Activated CD8-positive, alpha-beta T cell treated with anti-CD3 and anti-CD28 coated beads for 36 hours (primary cell): ENCODE measurements at regions not wholly inside any gene's neighbourhood (a gene's known extent, or its start where the extent isn't known, plus 50 kb on each side); places are given as distances from the start of the nearest gene placed in this dataset.
A peak's percentile ranks its signal among the peaks of the same experiment; 100 is the strongest.

Experiments
- ATAC-seq: fragments of 200-7000 bp; cut with Tn5 transposase; one replicate; pipeline ENCODE4 v1.10.0; 2021; ENCODE audit warnings: mild to moderate bottlenecking, moderate library complexity
- CTCF ChIA-PET: fragments of 350-600 bp; sonication (Branson Sonifier 250); formaldehyde crosslinking; loops from one replicate; lab custom pipeline; 2021; ENCODE audit warnings: antibody characterized with exemption; lab: Charles Lee
- POLR2A ChIA-PET: fragments of 350-600 bp; sonication (Branson Sonifier 250); formaldehyde crosslinking; loops from one replicate; lab custom pipeline; 2021; ENCODE audit warnings: antibody characterized with exemption; lab: Charles Lee
- DNase-seq: peaks from one replicate; pipeline ENCODE4 v3.0.0-alpha.2; 2020
- H3K27ac Mint-ChIP-seq: one replicate; pipeline ENCODE4 v1.8.0; 2021; ENCODE audit warnings: mild to moderate bottlenecking, mixed read lengths
- H3K27me3 Mint-ChIP-seq: one replicate; pipeline ENCODE4 v1.8.0; 2021; ENCODE audit warnings: mixed read lengths
- H3K36me3 Mint-ChIP-seq: one replicate; pipeline ENCODE4 v1.8.0; 2021; ENCODE audit warnings: low read depth, mixed read lengths
- H3K4me1 Mint-ChIP-seq: one replicate; pipeline ENCODE4 v1.8.0; 2021; ENCODE audit warnings: low read depth, mixed read lengths
- H3K4me3 Mint-ChIP-seq: one replicate; pipeline ENCODE4 v1.8.0; 2021; ENCODE audit warnings: mild to moderate bottlenecking, moderate library complexity, mixed read lengths
- H3K9me3 Mint-ChIP-seq: one replicate; pipeline ENCODE4 v1.8.0; 2021; ENCODE audit warnings: mixed read lengths
- intact Hi-C: fragments of 100-400 bp; cut with micrococcal nuclease; formaldehyde crosslinking; loops from one replicate; pipeline ENCODE4 v1.10.0; 2022
- TF ChIP-seq, protein P1 (sequence below): fragments of 200-600 bp; IDR thresholded peaks from one replicate; pipeline ENCODE4 v1.8.0; 2022; ENCODE audit warnings: antibody characterized with exemption, mild to moderate bottlenecking

DNA sequence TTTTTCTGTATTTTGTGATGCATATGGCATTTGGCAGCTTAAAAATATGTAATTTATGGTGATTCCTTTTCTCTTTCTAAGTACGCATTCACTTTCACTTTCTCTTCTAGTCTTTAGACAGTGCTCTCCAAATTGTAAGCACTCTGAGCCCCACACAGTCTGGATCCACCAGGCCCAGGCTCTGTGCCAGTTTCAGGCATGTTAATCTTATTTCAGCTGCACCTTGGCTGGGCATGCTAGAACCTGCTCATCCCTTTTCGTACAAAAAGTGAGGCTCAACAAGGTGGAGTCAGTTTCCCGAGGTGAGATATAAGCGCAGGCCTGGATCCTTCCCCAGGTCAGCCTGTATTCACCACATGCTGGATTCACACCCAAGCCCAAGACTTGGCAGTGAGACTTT is 203.9 kb downstream of the MTX2 start:
- intact Hi-C loops, result no loop called here
- Mint-ChIP-seq H3K4me1 (peaks cover 20% of the 10 kb centered on the region), H3K36me3 (no peaks in the 10 kb centered on the region), H3K27me3 (peaks cover 2% of the 10 kb centered on the region), H3K9me3 (no peaks in the 10 kb centered on the region), H3K27ac (peak overlapping the region; percentile 53), H3K4me3 (peak overlapping the region; percentile 51)
- TF ChIP-seq, protein P1, sequence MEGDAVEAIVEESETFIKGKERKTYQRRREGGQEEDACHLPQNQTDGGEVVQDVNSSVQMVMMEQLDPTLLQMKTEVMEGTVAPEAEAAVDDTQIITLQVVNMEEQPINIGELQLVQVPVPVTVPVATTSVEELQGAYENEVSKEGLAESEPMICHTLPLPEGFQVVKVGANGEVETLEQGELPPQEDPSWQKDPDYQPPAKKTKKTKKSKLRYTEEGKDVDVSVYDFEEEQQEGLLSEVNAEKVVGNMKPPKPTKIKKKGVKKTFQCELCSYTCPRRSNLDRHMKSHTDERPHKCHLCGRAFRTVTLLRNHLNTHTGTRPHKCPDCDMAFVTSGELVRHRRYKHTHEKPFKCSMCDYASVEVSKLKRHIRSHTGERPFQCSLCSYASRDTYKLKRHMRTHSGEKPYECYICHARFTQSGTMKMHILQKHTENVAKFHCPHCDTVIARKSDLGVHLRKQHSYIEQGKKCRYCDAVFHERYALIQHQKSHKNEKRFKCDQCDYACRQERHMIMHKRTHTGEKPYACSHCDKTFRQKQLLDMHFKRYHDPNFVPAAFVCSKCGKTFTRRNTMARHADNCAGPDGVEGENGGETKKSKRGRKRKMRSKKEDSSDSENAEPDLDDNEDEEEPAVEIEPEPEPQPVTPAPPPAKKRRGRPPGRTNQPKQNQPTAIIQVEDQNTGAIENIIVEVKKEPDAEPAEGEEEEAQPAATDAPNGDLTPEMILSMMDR, result no peak
- ChIA-PET CTCF (interaction anchor here (0.8 to 2.1 kb wide), 7 partner anchors 8 to 340 kb away, joined by 3 to 7 read pairs (median 3); no protein-coding TSS in a partner anchor), POLR2A (interaction anchor here (0.6 kb wide), 1 partner anchor 835 kb away, joined by 3 read pairs; no protein-coding TSS in a partner anchor)
- peak; percentile 67 for ATAC-seq
- peak; percentile 22 for DNase-seq

DNA sequence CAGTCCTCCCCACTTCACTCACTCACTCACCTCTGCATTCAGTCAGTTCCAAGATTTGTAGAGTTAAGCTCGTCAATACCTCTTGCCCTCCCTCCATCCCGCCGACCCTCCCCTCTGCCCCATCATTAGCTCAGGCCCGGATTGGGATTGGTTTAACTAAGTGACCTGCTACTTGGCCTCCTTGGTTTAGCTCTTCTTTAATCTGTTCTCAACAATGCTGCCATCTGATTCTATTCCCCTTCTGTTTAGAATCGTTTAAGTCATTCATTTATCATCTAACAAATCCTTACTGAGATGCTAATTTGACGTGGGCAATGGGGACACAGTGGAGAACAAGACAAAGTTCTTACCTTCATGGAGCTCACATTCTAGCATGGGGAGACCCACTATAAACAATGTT is 204.6 kb downstream of the MTX2 start:
- H3K27me3 Mint-ChIP-seq, result peaks cover 2% of the 10 kb centered on the region
- no peak overlapping the region for H3K27ac Mint-ChIP-seq
- intact Hi-C loops, result no loop called here
- CTCF ChIA-PET, result interaction anchor here (0.8 to 2.1 kb wide), 4 partner anchors 8 to 341 kb away, joined by 3 to 6 read pairs (median 3); no protein-coding TSS in a partner anchor
- TF ChIP-seq, protein P1, result no peak
- H3K9me3 Mint-ChIP-seq, result no peaks in the 10 kb centered on the region
- H3K4me1 Mint-ChIP-seq, result peaks cover 20% of the 10 kb centered on the region
- POLR2A ChIA-PET, result no interaction called here
- no peak overlapping the region for H3K4me3 Mint-ChIP-seq
- ATAC-seq (no peak), DNase-seq (no peak)
- H3K36me3 Mint-ChIP-seq, result no peaks in the 10 kb centered on the region

DNA sequence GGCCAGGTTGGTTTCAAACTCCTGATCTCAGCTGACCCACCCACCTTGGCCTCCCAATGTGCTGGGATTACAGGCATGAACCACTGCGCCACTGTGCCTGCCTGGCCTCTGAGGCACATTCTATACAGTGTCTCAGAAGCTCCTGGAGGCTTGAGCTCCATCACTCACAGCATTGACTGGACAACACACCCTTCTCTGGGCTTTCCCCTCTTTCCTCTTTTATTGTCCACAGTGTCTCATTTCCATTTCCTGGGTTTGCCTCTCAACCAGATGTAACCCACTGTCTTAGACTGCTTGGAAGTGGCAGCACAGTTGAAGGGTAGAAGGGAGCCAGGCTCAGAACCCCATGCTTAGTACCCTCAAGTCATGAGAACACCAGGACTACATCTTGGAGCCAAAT is 208.1 kb downstream of the MTX2 start:
- H3K27me3 Mint-ChIP-seq, result peaks cover 5% of the 10 kb centered on the region
- H3K9me3 Mint-ChIP-seq, result no peaks in the 10 kb centered on the region
- intact Hi-C loops, result no loop called here
- H3K4me3 Mint-ChIP-seq, result no peak overlapping the region
- ChIA-PET CTCF (interaction anchor here (1.4 kb wide), 1 partner anchor 22 kb away, joined by 4 read pairs; no protein-coding TSS in a partner anchor), POLR2A (no interaction called here)
- DNase-seq (no peak), ATAC-seq (no peak)
- peaks cover 13% of the 10 kb centered on the region for H3K4me1 Mint-ChIP-seq
- no peaks in the 10 kb centered on the region for H3K36me3 Mint-ChIP-seq
- no peak overlapping the region for H3K27ac Mint-ChIP-seq
- TF ChIP-seq, protein P1, result no peak

DNA sequence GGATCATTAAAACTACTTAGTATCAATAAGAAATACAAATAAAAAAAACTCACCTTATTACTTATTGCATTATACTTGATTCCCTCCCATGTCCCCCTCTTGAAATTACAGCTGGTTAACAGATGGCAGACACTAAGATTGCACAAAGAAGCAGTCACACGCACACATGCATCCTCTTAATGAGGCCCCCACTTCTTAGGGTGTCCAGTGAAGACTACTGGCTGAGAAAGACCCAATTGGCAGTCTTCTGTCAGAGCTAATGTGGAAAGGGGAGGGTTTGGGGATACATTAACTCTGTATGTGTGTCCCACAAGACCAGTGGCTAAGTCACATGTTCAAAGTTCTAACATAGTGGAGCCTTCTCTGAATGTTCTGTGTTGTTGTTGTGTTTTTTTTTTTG is 210.7 kb downstream of the MTX2 start:
- DNase-seq, result no peak
- peaks cover 12% of the 10 kb centered on the region for H3K27me3 Mint-ChIP-seq
- H3K4me1 Mint-ChIP-seq, result no peaks in the 10 kb centered on the region
- CTCF ChIA-PET, result interaction anchor here (1.1 to 1.2 kb wide), 2 partner anchors 25 to 157 kb away, joined by 4 to 5 read pairs; no protein-coding TSS in a partner anchor
- no peaks in the 10 kb centered on the region for H3K9me3 Mint-ChIP-seq
- H3K4me3 Mint-ChIP-seq, result no peak overlapping the region
- no peak for ATAC-seq
- intact Hi-C loops, result no loop called here
- TF ChIP-seq, protein P1, result no peak
- H3K36me3 Mint-ChIP-seq, result no peaks in the 10 kb centered on the region
- H3K27ac Mint-ChIP-seq, result no peak overlapping the region
- POLR2A ChIA-PET, result no interaction called here

DNA sequence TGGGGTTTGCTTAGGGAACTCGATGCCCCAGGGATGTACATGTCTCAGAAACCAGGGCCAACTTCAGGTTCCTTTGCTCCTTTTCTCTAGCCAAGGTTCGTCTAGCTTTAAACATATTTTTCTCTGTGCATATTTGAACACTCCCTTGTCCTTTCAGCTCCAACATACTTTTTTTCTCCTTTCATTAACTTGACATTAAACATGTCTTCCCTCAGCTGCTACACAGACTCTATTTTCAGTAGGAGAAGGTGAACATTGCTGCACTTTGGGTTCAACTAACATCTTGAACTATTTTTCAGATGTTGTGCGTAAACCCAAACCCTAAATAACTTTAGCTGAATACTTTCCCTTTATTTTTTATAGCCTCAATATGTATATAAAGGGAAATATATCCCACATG is 212.9 kb downstream of the MTX2 start:
- no peak for DNase-seq
- no peak overlapping the region for H3K27ac Mint-ChIP-seq
- no peaks in the 10 kb centered on the region for H3K9me3 Mint-ChIP-seq
- TF ChIP-seq, protein P1, result no peak
- peaks cover 18% of the 10 kb centered on the region for H3K27me3 Mint-ChIP-seq
- ChIA-PET CTCF (interaction anchor here (0.9 to 1.0 kb wide), 2 partner anchors 9 to 342 kb away, joined by 3 read pairs; no protein-coding TSS in a partner anchor), POLR2A (no interaction called here)
- intact Hi-C loops, result no loop called here
- no peak for ATAC-seq
- no peaks in the 10 kb centered on the region for H3K36me3 Mint-ChIP-seq
- no peak overlapping the region for H3K4me3 Mint-ChIP-seq
- no peaks in the 10 kb centered on the region for H3K4me1 Mint-ChIP-seq
